ENCODE measurements at regions not wholly inside any gene's neighbourhood (a gene's known extent, or its start where the extent isn't known, plus 50 kb on each side); places are given as distances from the start of the nearest gene placed in this dataset.

- no peak for DNase-seq (ENCODE audit: low read depth)
- in situ Hi-C loops (cut with HindIII; ENCODE audit: low pct_unique_long_range_greater_than_20kb, low sequenced_read_pairs), result no loop called here
These were observed 51.0 kb upstream of the VEGFC start for GRCh38 chr4:176843710-176844109.

DNA sequence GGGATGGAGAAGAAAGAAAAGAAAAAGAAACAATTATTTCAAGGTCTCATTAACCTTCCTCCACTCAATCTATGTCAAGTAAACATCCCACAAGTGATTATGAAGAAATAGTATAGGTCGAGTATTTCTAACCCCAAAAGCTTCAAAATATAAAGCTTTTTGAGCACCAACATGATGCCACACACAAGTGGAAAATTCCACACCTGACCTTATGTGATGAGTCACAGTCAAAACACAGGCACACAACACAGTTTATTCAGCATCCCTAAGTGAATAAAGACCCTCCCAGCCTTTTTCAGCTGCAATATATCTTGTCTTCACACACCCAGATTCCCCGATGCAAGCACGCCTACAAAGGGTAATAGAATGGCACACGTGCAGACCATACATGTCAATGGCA lies 51.7 kb upstream of the VEGFC start:
- in situ Hi-C loops (cut with HindIII; ENCODE audit: low pct_unique_long_range_greater_than_20kb, low sequenced_read_pairs), result no loop called here
- peak; percentile 19 for DNase-seq (ENCODE audit: low read depth)

GRCh38 chr4:176845636-176846035 lies 52.9 kb upstream of the VEGFC start:
- no peak for DNase-seq (ENCODE audit: low read depth)
- in situ Hi-C loops (cut with HindIII; ENCODE audit: low pct_unique_long_range_greater_than_20kb, low sequenced_read_pairs), result no loop called here

DNA sequence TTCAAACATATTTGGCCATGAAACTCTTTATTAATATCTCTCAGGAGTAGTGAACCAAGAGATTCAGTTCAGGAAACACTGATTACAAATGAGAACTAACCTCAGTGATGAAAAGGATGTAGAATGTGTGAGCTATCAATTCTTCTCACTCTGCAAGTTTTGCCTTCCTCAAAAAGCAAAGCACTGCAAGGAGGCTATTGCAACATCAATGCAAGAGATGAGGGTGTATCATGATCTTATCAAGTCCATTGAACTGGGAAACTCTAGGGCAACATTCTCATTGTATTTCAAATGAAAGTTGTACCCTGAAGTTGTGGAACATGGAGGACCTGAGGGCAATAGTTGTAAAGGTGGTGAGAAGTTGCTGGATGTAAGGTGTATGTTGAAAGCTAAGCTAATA lies 56.4 kb upstream of the VEGFC start:
- DNase-seq (ENCODE audit: low read depth), result no peak
- in situ Hi-C loops (cut with HindIII; ENCODE audit: low pct_unique_long_range_greater_than_20kb, low sequenced_read_pairs), result no loop called here

DNA sequence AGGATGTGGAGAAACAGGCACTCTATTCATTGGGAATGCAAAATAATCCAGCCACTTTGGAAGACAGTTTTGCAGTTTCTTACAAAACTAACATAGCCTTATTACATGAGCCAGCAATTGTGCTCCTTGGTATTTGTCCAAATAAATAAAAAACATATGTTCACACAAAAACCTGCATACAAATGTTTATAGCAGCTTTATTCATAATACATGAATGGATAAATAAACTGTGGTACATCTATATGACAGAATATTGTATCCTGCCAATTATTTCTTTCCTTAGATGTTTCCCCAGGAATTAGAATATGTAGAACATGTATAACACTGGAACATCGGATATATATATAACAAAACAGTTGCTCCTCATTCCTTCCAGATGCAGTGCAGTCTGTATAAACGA lies 57.7 kb upstream of the VEGFC start:
- DNase-seq (ENCODE audit: low read depth), result no peak
- in situ Hi-C loops (cut with HindIII; ENCODE audit: low pct_unique_long_range_greater_than_20kb, low sequenced_read_pairs), result no loop called here

DNA sequence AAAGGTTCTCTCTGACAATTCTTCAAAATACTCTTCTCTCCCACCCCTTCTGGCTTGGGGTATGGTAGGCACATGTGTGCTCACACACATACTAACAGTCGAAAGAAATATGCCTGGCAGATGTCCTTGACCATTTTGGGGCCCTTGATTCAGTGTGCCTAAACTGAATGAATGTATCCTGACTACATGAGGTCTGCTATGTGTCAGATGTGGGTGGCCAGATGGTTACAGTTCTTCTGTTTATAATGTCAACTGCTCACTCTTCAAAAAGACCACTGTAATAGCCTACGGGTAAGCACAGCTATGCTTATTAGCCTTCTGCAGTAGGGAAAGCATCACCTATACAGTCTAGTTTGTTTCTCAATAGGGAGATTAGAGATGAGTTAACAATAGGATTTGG lies 63.7 kb upstream of the VEGFC start:
- in situ Hi-C loops (cut with HindIII; ENCODE audit: low pct_unique_long_range_greater_than_20kb, low sequenced_read_pairs), result no loop called here
- no peak for DNase-seq (ENCODE audit: low read depth)

DNA sequence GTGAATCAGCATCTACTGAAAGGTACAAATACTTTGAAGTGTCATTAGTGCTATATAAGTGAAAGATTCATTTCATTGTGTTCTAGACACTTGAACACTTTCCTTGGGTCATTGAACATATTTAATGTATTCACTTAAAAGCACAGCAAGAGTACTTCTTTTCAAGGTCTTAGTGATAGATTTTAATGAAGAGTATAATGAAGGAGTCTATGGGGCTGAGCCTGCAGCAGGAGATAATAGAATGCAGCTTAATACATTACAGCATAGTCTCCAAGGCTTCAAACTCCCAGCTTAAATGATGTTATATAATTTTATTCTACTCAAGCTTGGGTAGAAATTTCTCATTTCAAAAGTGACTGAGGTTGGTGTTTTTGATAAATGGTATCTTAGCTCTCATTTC lies 66.1 kb upstream of the VEGFC start:
- no peak for DNase-seq (ENCODE audit: low read depth)
- in situ Hi-C loops (cut with HindIII; ENCODE audit: low pct_unique_long_range_greater_than_20kb, low sequenced_read_pairs), result no loop called here

GRCh38 chr4:176864238-176864637 lies 71.5 kb upstream of the VEGFC start:
- in situ Hi-C loops (cut with HindIII; ENCODE audit: low pct_unique_long_range_greater_than_20kb, low sequenced_read_pairs), result no loop called here
- no peak for DNase-seq (ENCODE audit: low read depth)

DNA sequence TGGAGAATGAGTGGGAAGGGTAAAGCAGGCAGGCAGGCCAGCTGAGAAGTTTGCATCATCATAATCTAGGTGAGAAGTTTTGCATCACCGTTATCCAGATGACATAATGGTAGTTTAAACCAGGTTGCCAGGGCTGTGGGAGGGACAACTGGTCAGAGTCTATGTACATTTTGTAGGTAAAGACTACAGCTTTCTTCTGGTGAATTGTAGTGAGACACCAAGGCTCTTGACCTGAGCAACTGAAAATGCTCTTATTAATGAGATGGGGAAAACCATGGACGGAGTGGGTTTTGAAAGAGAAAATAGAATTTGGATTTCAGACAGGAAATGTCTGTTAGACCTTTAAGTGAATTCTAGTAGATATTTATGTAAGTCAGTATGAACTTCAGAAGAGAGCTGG lies 76.0 kb upstream of the VEGFC start:
- in situ Hi-C loops (cut with HindIII; ENCODE audit: low pct_unique_long_range_greater_than_20kb, low sequenced_read_pairs), result no loop called here
- DNase-seq (ENCODE audit: low read depth), result no peak

GRCh38 chr4:176872461-176872860 lies 79.7 kb upstream of the VEGFC start:
- in situ Hi-C loops (cut with HindIII; ENCODE audit: low pct_unique_long_range_greater_than_20kb, low sequenced_read_pairs), result no loop called here
- no peak for DNase-seq (ENCODE audit: low read depth)

DNA sequence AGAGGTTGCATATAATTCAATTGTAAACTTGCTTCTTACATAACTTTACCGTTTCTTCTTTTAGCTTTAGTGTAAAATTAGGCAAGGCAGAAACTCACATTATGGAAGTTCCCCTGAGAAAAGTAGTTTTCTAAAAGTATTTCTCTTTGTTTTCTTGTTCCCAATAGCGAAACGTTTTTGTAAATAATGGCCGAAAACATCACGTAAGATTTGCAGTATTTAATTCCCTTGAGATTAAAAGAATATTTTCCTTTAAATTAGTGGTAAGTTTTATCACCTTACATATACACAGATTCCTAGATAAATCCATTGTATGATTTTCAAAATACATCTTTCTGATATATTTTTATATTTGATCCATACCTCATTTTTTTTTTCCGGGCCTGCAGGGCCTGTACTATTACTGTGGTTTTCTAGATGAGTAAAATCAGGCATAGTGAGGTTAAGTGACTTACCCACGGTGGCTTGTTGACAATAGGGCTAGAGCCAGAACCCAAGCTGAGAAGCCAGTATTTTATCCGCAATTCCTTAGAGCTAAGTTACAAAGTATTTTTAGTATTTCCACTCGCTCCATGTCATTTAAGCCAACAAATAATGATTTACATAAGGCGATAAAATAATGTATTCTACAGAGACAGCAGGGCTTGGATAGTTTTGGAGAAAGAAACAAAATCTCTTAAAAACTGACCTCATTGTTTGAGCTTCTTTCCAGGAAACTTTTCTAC lies 82.2 kb upstream of the VEGFC start:
- no peak for DNase-seq (ENCODE audit: low read depth)
- in situ Hi-C loops (cut with HindIII; ENCODE audit: low pct_unique_long_range_greater_than_20kb, low sequenced_read_pairs), result no loop called here

DNA sequence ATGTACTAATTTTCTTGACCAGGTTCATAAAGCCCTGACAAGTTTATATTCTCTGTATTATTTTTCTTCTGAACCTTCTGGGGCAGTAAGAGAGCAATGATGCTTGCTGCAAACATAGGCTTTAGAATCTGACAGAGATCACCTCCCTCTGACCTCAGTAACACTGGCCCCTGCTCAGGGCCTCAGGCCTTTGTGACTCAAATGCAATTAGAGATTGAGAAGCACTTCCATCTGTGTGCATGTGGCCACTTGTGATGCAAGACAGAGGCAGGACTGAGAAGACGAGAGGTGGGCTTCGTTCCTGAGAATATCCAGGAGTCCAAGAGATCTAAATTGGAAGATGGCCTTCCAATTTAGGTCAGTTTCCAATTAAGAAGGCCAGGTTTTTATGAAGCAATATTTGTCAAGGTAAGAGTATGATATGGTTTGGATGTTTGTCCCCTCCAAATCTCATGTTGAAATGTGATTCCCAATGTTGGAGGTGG lies 82.8 kb upstream of the VEGFC start:
- DNase-seq (ENCODE audit: low read depth), result no peak
- in situ Hi-C loops (cut with HindIII; ENCODE audit: low pct_unique_long_range_greater_than_20kb, low sequenced_read_pairs), result no loop called here

GRCh38 chr4:176879380-176880116 lies 86.8 kb upstream of the VEGFC start:
- DNase-seq (ENCODE audit: low read depth), result no peak
- in situ Hi-C loops (cut with HindIII; ENCODE audit: low pct_unique_long_range_greater_than_20kb, low sequenced_read_pairs), result no loop called here

- in situ Hi-C loops (cut with HindIII; ENCODE audit: low pct_unique_long_range_greater_than_20kb, low sequenced_read_pairs), result no loop called here
- no peak for DNase-seq (ENCODE audit: low read depth)
These were observed 89.5 kb upstream of the VEGFC start for GRCh38 chr4:176882206-176882605.

DNA sequence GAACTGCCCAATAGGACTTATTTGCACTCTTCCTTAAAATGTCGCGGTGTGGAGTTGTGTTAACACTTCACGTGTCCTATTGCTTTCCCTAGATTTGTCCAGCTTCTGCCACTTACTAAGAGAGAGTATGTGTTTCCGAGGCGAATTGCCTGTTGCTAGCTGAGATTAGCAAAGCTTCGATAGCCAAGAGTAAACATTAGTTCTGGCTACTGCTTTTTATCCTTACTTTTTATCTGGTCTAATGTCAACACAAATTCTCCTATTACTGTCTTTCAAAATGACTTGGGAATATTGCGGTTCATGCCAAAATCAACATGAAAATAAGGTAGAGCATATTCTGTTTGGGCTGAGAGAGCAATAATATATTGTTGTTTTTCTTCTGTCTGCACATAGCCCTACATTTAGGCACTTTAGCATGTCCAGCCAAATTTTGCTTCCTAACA lies 90.4 kb upstream of the VEGFC start:
- peak; percentile 63 for DNase-seq (ENCODE audit: low read depth)
- in situ Hi-C loops (cut with HindIII; ENCODE audit: low pct_unique_long_range_greater_than_20kb, low sequenced_read_pairs), result no loop called here

GRCh38 chr4:176883681-176884418 lies 91.1 kb upstream of the VEGFC start:
- in situ Hi-C loops (cut with HindIII; ENCODE audit: low pct_unique_long_range_greater_than_20kb, low sequenced_read_pairs), result no loop called here
- DNase-seq (ENCODE audit: low read depth), result peak; percentile 73

DNA sequence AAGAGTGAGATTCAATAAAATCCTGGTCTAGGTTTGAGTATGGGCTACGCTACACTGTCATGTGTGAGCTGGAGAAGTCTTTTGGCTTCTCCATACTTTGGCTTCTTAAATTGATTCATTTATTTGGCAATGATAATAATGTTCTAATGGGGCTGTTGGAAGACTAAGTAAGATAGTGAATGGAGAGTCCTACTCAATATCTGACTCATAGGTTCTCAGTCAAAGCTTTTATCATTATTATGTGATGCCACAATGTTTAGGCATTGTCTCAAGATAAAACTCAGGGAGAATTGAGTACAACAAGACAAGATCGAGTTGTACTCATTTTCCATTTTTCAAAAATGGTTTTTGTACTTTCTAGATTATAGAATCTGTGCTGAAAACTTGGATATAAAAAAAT lies 92.5 kb upstream of the VEGFC start:
- in situ Hi-C loops (cut with HindIII; ENCODE audit: low pct_unique_long_range_greater_than_20kb, low sequenced_read_pairs), result no loop called here
- DNase-seq (ENCODE audit: low read depth), result no peak

- in situ Hi-C loops (cut with HindIII; ENCODE audit: low pct_unique_long_range_greater_than_20kb, low sequenced_read_pairs), result no loop called here
- DNase-seq (ENCODE audit: low read depth), result no peak
These were observed 93.4 kb upstream of the VEGFC start for GRCh38 chr4:176886135-176886534.

DNA sequence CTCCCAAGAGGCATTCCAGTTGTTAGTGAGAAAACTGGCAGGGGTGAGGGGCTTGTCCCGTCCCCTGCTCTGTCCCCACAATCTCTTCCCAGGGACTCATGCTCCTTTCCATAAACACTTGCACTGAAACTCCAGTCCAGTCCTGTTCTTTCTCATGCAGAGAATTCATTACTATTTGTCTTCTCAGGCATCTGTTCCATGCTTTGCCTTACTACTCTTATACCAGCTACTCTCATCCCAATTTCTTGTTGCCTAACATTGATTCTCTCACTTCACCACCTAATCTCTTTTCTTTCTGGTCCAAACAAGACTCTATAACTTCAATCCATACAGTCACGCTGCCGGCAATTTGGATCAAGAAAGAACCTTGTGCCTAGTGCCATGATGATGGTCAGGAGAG lies 97.1 kb upstream of the VEGFC start:
- DNase-seq (ENCODE audit: low read depth), result no peak
- in situ Hi-C loops (cut with HindIII; ENCODE audit: low pct_unique_long_range_greater_than_20kb, low sequenced_read_pairs), result no loop called here

Data from Caki2 (cell line).